22Rv1 (cell line): ENCODE measurements at regions not wholly inside any gene's neighbourhood (a gene's known extent, or its start where the extent isn't known, plus 50 kb on each side); places are given as distances from the start of the nearest gene placed in this dataset.

Experiments used
- ZFX ChIP-seq: fragments of 450-650 bp; IDR thresholded peaks from 2 replicates; pipeline ENCODE4 v1.6.1; 2017; ENCODE audit warnings: antibody characterized with exemption, borderline replicate concordance
- TF ChIP-seq, protein P1 (sequence below): fragments of 450-650 bp; IDR thresholded peaks from 2 replicates; pipeline ENCODE4 v1.5.1; 2017; ENCODE audit warnings: mild to moderate bottlenecking

DNA sequence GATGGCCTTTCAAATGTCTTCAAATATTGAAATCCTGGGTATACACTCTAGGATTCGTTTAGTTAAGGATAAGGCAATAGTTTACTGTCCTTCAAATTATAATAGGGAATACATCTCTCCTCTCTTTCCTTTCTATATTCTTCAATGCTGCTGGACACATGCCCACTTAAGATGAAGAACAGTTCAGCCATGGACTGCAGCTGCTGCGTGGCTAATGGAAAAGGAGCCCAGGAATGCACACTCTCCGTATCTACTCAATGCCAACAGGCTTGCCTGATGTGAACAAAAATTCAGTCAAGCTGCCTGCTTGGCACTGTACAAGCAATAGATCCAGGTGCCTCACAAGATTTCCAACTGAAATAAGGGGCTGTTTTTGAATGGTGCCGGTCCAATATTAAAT is 321.2 kb upstream of the LYPLAL1 start:
- TF ChIP-seq, protein P1, sequence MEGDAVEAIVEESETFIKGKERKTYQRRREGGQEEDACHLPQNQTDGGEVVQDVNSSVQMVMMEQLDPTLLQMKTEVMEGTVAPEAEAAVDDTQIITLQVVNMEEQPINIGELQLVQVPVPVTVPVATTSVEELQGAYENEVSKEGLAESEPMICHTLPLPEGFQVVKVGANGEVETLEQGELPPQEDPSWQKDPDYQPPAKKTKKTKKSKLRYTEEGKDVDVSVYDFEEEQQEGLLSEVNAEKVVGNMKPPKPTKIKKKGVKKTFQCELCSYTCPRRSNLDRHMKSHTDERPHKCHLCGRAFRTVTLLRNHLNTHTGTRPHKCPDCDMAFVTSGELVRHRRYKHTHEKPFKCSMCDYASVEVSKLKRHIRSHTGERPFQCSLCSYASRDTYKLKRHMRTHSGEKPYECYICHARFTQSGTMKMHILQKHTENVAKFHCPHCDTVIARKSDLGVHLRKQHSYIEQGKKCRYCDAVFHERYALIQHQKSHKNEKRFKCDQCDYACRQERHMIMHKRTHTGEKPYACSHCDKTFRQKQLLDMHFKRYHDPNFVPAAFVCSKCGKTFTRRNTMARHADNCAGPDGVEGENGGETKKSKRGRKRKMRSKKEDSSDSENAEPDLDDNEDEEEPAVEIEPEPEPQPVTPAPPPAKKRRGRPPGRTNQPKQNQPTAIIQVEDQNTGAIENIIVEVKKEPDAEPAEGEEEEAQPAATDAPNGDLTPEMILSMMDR, result no peak
- no peak for TF ChIP-seq ZFX
